ENCODE measurements at regions not wholly inside any gene's neighbourhood (a gene's known extent, or its start where the extent isn't known, plus 50 kb on each side); places are given as distances from the start of the nearest gene placed in this dataset.

- TF ChIP-seq POLR2A (IDR thresholded peaks at IDR 0.05; ENCODE audit: low read depth, low read length) (no peak), POLR2AphosphoS5 (IDR thresholded peaks at IDR 0.05; ENCODE audit: low read depth, low read length) (no peak), TAF1 (IDR thresholded peaks at IDR 0.05; ENCODE audit: low read depth, low read length) (no peak), POU2F2 (IDR thresholded peaks at IDR 0.05; ENCODE audit: low read depth, low read length) (no peak), SPI1 (IDR thresholded peaks at IDR 0.05; ENCODE audit: low read depth, low read length) (no peak), PAX5 (IDR thresholded peaks at IDR 0.05; ENCODE audit: insufficient read depth, low read length, severe bottlenecking) (no peak)
These were observed 91.7 kb upstream of the RAB6C start for GRCh38 chr2:129887688-129888266.
